IPS DF 6.9 (cell line): ENCODE measurements at regions not wholly inside any gene's neighbourhood (a gene's known extent, or its start where the extent isn't known, plus 50 kb on each side); places are given as distances from the start of the nearest gene placed in this dataset.
"Not testable (repeated sequence)": the region's sequence is repeated elsewhere in the genome, so short reads cannot be mapped to it uniquely, and the experiment has no call there.

ENCODE experiments used
- DNase-seq: peaks from one replicate; pipeline ENCODE4 v3.0.0-alpha.2; 2013; ENCODE audit warnings: low read depth, low spot score
- H3K27ac ChIP-seq: one replicate; pipeline ENCODE4 v1.5.1; 2013; ENCODE audit warnings: low read length, control low read depth
- H3K27me3 ChIP-seq: 2 replicates; pipeline ENCODE4 v1.6.1; 2013; ENCODE audit warnings: mild to moderate bottlenecking, low read length; ENCODE audit not compliant: control insufficient read depth, insufficient read depth
- H3K36me3 ChIP-seq: 2 replicates; pipeline ENCODE4 v1.6.1; 2013; ENCODE audit warnings: low read length; ENCODE audit not compliant: control insufficient read depth, insufficient read depth
- H3K4me1 ChIP-seq: 2 replicates; pipeline ENCODE4 v1.6.1; 2013; ENCODE audit warnings: low read length; ENCODE audit not compliant: control insufficient read depth, insufficient read depth
- H3K4me3 ChIP-seq: 2 replicates; pipeline ENCODE4 v1.5.1; 2013; ENCODE audit warnings: mild to moderate bottlenecking, low read length
- H3K9me3 ChIP-seq: 2 replicates; pipeline ENCODE4 v1.6.1; 2013; ENCODE audit warnings: low read length, inconsistent platforms; ENCODE audit not compliant: control insufficient read depth, insufficient read depth
- WGBS: extraction: QIAGEN DNeasy Blood & Tissue Kit; methylation state at CpG from one replicate; pipeline ENCODE4 v1.1.7; 2013; ENCODE audit warnings: mixed read lengths, missing lambda C conversion rate; ENCODE audit not compliant: insufficient read length, insufficient coverage; 5-methylcytosine and 5-hydroxymethylcytosine counted together

DNA sequence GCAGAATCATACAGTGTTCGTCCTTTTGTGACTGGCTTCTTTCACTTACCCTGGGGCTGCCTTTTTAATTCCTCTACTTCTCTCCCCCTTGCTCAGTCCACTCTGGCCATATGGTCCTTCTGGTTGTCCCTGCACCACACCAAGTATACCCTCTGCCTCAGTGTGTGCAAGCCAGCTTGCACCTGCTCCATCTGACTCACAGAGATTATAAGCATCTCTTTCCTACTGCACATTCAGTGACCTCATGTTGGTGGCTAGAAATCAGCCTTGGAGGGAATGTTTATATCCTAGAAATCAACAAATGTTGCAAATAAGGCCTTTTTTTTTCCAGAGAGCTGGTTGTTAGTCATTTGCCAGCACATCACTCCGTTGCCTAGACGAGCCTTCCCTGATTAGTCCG lies 67.5 kb upstream of the C10orf90 start:
- WGBS = no CpG with 5 or more reads among the region's 4 CpGs
- H3K27ac ChIP-seq = no peak overlapping the region
- no peak overlapping the region for H3K4me3 ChIP-seq
- H3K27me3 ChIP-seq = no peaks in the 10 kb centered on the region
- H3K36me3 ChIP-seq = no peaks in the 10 kb centered on the region
- H3K4me1 ChIP-seq = no peaks in the 10 kb centered on the region
- no peaks in the 10 kb centered on the region for H3K9me3 ChIP-seq
- no peak for DNase-seq

DNA sequence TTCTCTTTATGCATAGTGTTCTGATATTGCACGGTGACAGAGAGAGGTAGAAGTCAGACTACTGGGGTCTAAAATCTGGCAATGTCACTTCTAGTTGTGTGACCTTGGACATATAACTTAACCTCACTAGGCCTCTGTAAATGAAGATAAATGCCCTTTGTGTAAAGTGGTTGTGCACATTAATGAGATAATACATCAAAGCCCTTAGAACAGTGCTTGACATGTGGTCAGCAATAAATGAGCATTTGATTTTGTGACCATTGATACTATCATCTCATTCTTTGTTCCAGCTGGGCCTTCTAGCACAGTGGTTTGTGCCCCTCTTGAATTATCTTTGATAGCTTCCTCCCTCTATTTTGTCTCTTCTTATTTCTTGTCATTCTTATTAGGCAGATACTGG lies 74.1 kb upstream of the C10orf90 start:
- DNase-seq = no peak
- Histone ChIP-seq H3K27ac (no peak overlapping the region), H3K4me1 (no peaks in the 10 kb centered on the region), H3K27me3 (no peaks in the 10 kb centered on the region), H3K9me3 (no peaks in the 10 kb centered on the region), H3K36me3 (no peaks in the 10 kb centered on the region), H3K4me3 (no peak overlapping the region)
- no CpG with 5 or more reads among the region's 1 CpG for WGBS

DNA sequence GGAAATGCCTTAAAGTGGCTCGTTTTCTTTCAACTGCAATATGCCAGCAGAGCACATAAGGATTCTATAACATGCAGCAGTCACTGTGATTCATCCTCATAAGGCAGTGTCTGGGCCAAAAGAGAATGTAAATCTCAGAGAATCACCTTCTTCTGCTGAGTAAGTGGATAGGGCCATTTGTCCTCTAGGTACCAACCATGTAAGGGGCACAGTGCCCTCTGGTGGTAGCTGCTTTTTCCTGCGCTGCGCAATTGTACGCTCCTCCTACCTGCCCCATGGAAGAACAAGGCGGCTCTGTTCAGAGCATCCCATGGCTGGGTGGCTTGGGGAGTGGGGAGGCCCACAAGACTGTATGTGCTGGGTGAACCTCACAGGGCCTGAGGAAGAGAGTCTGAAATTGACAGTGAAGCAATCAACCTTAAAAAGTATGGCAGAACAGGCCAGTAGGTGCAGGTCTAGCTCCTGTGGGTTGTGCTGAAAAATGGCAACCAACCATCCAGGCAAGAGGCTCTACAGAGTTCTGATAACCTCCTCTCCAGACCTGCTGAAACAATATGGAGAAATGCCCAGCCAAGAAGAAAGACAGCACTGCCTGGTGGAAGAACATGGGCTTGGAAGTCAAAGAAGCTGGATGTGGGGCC lies 78.6 kb upstream of the C10orf90 start:
- no peaks in the 10 kb centered on the region for H3K36me3 ChIP-seq
- peak; percentile 85 for DNase-seq
- H3K4me1 ChIP-seq = no peaks in the 10 kb centered on the region
- no peaks in the 10 kb centered on the region for H3K9me3 ChIP-seq
- H3K27me3 ChIP-seq = no peaks in the 10 kb centered on the region
- H3K4me3 ChIP-seq = no peak overlapping the region
- H3K27ac ChIP-seq = no peak overlapping the region
- WGBS = no CpG with 5 or more reads among the region's 5 CpGs

DNA sequence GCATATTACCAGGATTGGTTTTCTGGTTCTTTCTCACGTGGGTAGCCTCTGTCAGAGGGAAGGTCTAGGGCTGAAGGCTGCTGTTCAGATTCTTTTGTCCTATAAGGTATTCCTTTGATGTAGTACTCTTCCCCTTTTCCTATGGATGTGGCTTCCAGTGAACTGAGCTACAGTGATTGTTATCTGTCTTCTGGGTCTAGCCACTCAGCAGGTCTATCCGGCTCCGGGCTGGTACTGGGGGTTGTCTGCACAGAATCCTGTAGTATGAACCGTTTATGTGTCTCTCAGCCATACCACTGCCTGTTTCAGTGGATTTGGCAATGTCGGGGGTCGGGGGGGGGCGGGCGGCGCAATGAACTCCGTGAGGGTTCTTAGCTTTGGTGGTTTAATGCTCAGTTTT lies 84.5 kb upstream of the C10orf90 start:
- Histone ChIP-seq H3K36me3 (no peaks in the 10 kb centered on the region), H3K27ac (no peak overlapping the region), H3K27me3 (no peaks in the 10 kb centered on the region), H3K9me3 (no peaks in the 10 kb centered on the region), H3K4me1 (no peaks in the 10 kb centered on the region), H3K4me3 (no peak overlapping the region)
- DNase-seq = no peak
- no CpG with 5 or more reads among the region's 10 CpGs for WGBS

DNA sequence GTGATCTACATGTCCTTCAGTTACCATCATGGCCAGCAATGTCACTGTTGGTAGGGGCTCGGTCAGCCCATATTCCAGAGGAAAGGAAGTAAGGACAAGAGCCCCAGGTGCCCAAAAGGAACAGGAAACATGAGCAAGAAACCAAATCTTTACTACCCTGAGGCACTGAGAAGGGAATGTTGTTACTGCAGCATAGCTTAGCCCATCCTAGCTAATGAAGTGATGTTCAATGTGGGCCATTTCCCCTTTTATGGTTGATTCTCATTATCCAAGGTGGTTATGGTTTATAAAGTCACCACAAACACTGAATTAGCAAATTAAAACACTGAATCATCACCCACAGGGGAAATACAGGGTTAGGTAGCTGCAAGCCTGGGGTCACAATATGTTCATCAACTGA lies 88.4 kb upstream of the C10orf90 start:
- no peak for DNase-seq
- H3K27me3 ChIP-seq = no peaks in the 10 kb centered on the region
- WGBS = no CpG with 5 or more reads among the region's 1 CpG

DNA sequence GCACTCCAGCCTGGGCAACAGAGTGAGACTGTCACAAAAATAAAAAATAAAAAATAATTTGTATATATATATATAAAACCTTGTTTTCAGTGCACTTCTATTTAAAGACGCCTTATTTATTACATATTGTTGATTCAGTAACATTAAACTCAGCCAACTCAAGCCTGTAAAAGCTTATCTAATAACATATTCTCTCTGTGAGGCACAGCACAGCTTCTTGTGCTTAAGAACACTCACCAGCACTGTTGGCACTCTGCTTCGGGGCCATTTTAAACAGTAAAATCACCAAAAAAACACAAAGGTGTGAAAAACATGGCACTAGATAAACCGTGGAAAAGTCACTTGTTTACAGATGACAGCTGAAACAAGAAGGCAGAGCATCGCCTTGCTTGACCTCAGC lies 89.0 kb upstream of the C10orf90 start:
- H3K27me3 ChIP-seq = no peaks in the 10 kb centered on the region
- no peaks in the 10 kb centered on the region for H3K36me3 ChIP-seq
- WGBS = no CpG with 5 or more reads among the region's 4 CpGs
- no peak overlapping the region for H3K4me3 ChIP-seq
- DNase-seq = no peak
- H3K4me1 ChIP-seq = no peaks in the 10 kb centered on the region
- H3K27ac ChIP-seq = no peak overlapping the region
- no peaks in the 10 kb centered on the region for H3K9me3 ChIP-seq

More for the DNA sequence above, 88.4 kb upstream of the C10orf90 start:
- Histone ChIP-seq H3K4me1 (no peaks in the 10 kb centered on the region), H3K9me3 (no peaks in the 10 kb centered on the region), H3K36me3 (no peaks in the 10 kb centered on the region), H3K27ac (no peak overlapping the region), H3K4me3 (no peak overlapping the region)

DNA sequence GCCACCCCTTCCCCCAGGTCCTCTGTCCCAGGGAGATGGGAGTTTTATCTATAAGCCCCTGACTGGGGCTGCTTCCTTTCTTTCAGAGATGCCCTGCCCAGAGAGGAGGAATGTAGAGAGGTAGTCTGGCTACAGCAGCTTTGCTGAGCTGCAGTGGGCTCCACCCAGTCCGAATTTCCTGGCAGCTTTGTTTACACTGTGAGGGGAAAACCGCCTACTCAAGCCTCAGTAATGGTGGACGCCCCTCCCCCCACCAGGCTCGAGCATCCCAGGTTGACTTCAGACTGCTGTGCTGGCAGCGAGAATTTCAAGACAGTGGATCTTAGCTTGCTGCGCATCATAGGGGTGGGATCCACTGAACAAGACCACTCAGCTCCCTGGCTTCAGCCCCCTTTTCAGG lies 96.2 kb upstream of the C10orf90 start:
- DNase-seq, H3K9me3 ChIP-seq, H3K4me3 ChIP-seq, H3K27me3 ChIP-seq, H3K27ac ChIP-seq, H3K4me1 ChIP-seq, H3K36me3 ChIP-seq: not testable (repeated sequence)
- WGBS = no CpG with 5 or more reads among the region's 6 CpGs

DNA sequence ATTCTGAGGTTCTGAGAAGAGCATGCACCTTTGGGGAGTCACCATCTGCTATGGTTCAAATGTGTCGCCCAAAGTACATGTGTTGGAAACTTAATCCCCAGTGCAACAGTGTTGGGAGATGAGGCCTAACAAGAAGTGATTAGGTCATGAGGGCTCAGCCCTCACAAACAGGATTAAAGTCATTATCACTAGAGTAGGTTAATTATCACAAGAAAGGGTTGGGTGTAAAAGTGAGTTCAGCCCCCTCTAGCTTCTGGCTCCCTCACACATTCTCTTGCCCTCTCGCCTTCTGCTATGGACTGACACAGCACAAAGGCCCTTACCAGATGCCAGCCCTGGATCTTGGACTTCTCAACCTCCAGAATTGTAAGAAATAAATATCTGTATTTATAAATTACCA lies 100.3 kb upstream of the C10orf90 start:
- Histone ChIP-seq H3K4me1 (no peaks in the 10 kb centered on the region), H3K27me3 (no peaks in the 10 kb centered on the region), H3K9me3 (no peaks in the 10 kb centered on the region), H3K36me3 (no peaks in the 10 kb centered on the region), H3K27ac (no peak overlapping the region), H3K4me3 (no peak overlapping the region)
- no peak for DNase-seq
- no CpG with 5 or more reads among the region's 2 CpGs for WGBS

DNA sequence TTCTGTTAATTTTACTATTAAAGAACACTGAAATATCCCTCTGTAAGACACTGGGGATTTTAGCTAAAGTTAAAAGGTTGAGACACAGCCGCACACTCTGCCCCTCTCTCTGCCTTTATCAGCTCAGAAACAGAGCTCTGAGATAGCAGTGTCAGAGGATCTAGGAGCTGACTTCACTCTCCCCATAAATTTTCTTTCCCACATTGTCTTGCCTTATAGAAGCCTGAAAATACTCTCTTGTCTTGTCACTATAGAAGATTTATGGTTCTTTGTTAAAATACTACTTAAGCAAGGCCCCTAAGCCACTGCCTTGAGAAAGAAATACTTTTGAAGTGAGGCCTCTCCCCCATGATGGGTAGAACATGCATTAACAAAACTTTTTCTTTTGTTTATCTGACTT lies 105.7 kb upstream of the C10orf90 start:
- no peaks in the 10 kb centered on the region for H3K9me3 ChIP-seq
- no peak overlapping the region for H3K27ac ChIP-seq
- no peaks in the 10 kb centered on the region for H3K27me3 ChIP-seq
- no peak for DNase-seq
- H3K36me3 ChIP-seq = no peaks in the 10 kb centered on the region
- no CpG with 5 or more reads among the region's 1 CpG for WGBS
- no peak overlapping the region for H3K4me3 ChIP-seq
- H3K4me1 ChIP-seq = no peaks in the 10 kb centered on the region

DNA sequence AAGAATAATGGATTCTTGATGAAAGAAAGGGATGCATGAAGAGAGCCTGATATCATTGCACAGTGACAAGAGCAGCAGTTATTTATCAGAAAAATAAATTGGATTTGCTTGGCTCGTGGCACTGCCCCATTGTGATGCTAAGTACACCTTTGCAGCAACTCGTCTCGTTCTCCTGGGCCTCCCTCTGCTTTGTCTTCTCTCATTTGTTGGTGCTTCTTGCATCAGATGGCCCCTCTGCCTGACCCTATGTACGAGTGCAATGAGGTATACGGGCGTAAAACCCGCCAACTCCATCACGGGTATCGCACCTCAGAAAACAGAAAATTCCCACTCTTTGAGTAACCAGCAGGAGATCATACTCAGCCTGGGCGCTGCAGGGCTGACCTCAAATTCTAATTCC lies 107.2 kb upstream of the C10orf90 start:
- Histone ChIP-seq H3K36me3 (no peaks in the 10 kb centered on the region), H3K27ac (no peak overlapping the region), H3K9me3 (no peaks in the 10 kb centered on the region), H3K27me3 (no peaks in the 10 kb centered on the region), H3K4me1 (no peaks in the 10 kb centered on the region), H3K4me3 (no peak overlapping the region)
- no peak for DNase-seq
- no CpG with 5 or more reads among the region's 10 CpGs for WGBS

DNA sequence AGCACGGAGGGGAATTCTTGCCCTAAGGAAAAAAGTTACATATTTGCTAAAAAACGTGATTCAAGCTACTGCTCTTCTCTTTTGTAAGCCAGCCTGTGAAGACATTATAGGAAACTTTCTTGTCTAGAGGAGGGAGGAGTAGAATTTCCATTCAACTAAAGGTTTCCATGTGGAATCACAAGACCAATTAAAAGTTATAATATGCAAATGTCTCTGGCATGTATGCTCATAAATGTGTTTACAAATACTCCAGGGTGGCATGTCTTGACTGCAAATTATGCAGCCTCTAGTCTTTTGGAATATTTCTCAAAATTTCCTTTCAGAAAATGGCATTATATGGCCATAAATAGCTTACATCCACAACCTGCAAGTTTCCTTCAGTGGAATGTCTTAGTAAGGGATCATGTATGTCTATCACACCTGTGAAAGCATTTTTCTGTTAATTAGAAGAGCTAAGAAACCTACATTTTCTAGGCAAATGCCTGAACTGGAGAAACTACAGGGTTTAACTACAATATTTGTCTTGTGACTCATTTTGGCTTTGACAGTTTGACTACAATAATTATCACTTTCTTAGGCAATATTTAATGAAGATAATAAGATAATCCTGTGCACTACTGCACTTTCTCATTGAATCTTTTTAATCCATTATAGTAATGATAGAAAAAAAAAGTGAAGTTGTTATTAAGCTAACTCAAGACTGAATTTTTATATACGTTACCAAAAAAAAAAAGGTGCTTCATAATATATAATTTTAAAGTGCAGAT lies 111.1 kb upstream of the C10orf90 start:
- no peak for DNase-seq
- no peaks in the 10 kb centered on the region for H3K4me1 ChIP-seq
- no peaks in the 10 kb centered on the region for H3K36me3 ChIP-seq
- no peaks in the 10 kb centered on the region for H3K27me3 ChIP-seq
- no peak overlapping the region for H3K27ac ChIP-seq
- no peak overlapping the region for H3K4me3 ChIP-seq
- no CpG with 5 or more reads among the region's 3 CpGs for WGBS
- no peaks in the 10 kb centered on the region for H3K9me3 ChIP-seq
